SK-N-MC (cell line): ENCODE measurements at regions not wholly inside any gene's neighbourhood (a gene's known extent, or its start where the extent isn't known, plus 50 kb on each side); places are given as distances from the start of the nearest gene placed in this dataset.

Experiments
- DNase-seq: peaks from one replicate; pipeline ENCODE4 v3.0.0-alpha.2; 2011; ENCODE audit warnings: low read depth, low spot score
- H3K27ac ChIP-seq: fragments of 200-600 bp; sonication (generic); 2 replicates; pipeline ENCODE4 v1.5.1; 2016; ENCODE audit warnings: mixed run types
- H3K36me3 ChIP-seq: fragments of 200-600 bp; sonication (generic); 2 replicates; pipeline ENCODE4 v1.6.1; 2017; ENCODE audit warnings: antibody characterized with exemption, low read length, mixed read lengths; ENCODE audit not compliant: insufficient read depth
- H3K4me3 ChIP-seq: fragments of 200-600 bp; sonication (generic); 2 replicates; pipeline ENCODE4 v1.5.1; 2016
- H3K9ac ChIP-seq: fragments of 200-600 bp; sonication (generic); 2 replicates; pipeline ENCODE4 v1.8.0; 2017; ENCODE audit warnings: mixed run types, mixed read lengths; ENCODE audit not compliant: insufficient read length
- H3K9me3 ChIP-seq: fragments of 200-600 bp; sonication (generic); 2 replicates; pipeline ENCODE4 v1.6.1; 2017; ENCODE audit warnings: low read depth, mild to moderate bottlenecking, antibody characterized with exemption, low read length, moderate library complexity, mixed read lengths
- EZH2 ChIP-seq: fragments of 200-600 bp; sonication (generic); IDR thresholded peaks from one replicate; pipeline ENCODE4 v1.6.1; 2017; ENCODE audit warnings: antibody characterized with exemption
- FOXP2 ChIP-seq: optimal IDR thresholded peaks from 2 replicates; pipeline ENCODE3; 2011; ENCODE audit warnings: mild to moderate bottlenecking, moderate library complexity; ENCODE audit not compliant: insufficient read depth; ENCODE audit errors: extremely low read length, control extremely low read depth
- POLR2AphosphoS5 ChIP-seq: IDR thresholded peaks from 2 replicates; pipeline ENCODE4 v1.6.1; 2012; ENCODE audit warnings: mild to moderate bottlenecking, low read depth, low read length, borderline replicate concordance

- Histone ChIP-seq H3K9me3 (no peaks in the 10 kb centered on the region), H3K27ac (no peak overlapping the region), H3K4me3 (no peak overlapping the region), H3K9ac (no peak overlapping the region), H3K36me3 (no peaks in the 10 kb centered on the region)
- TF ChIP-seq EZH2 (no peak), FOXP2 (no peak), POLR2AphosphoS5 (no peak)
- no peak for DNase-seq
Measured at GRCh38 chr7:1364068-1364905, 95.0 kb downstream of the MICALL2 start.

DNA sequence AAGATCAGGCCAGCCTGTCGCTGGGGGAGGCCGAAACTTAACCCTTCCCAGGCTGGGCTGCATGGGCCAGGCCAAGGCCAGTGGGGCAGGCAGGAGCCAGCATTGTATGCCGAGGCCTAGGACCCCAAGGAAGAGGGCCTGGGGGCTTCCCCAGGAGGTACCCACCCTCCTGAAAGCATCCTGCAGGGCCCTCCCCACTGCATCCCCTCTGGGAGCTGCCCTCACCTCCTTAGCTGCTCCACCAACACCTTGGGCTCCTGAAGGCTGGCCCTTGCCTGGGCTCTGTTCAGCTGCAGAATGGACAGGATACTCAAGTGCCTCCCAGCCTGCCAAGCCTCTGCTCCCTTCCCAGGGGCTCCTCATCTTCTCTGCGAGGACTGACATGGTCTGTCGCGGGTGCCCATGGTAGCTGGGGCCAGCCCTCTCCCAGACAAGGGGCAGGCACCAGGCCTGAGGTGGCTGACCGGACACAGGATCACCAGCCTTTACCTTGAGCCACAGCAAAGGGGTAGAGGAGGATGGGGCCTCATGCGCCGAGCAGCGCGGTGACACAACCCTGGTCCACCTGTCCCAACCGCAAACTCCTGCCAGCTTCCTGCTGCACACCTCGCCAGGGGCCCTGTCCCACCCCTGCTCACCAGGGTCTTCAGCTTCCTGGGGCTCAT, 94.2 kb downstream of the MICALL2 start:
- no peak overlapping the region for H3K4me3 ChIP-seq

DNA sequence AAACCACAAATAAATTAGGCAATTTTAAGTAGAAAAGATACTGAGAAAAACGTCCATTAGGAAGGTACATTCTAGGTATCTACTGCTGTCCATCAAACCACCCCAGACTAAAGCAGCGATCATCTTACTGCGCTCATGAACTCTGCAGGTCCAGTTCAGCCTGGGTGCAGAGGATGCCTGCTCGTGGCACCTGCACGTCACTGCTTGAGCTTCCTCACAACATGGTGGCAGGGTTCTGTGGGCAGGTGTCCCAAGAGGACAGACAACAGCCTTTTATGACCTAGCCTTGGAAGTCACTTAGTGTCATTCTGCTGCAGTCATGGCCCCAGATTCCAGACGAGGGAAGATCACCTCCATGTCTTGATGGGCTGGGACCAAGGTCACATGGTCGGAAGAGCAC, 93.4 kb downstream of the MICALL2 start:
- no peak overlapping the region for H3K4me3 ChIP-seq
- DNase-seq: no peak
- TF ChIP-seq FOXP2: no peak
- H3K36me3 ChIP-seq: no peaks in the 10 kb centered on the region
- H3K27ac ChIP-seq: no peak overlapping the region
- no peaks in the 10 kb centered on the region for H3K9me3 ChIP-seq
- H3K9ac ChIP-seq: no peak overlapping the region

More for the DNA sequence above, 94.2 kb downstream of the MICALL2 start:
- no peak overlapping the region for H3K9ac ChIP-seq
- no peak for DNase-seq
- TF ChIP-seq FOXP2: no peak
- no peak for TF ChIP-seq POLR2AphosphoS5
- no peak for TF ChIP-seq EZH2
- no peaks in the 10 kb centered on the region for H3K36me3 ChIP-seq
- no peaks in the 10 kb centered on the region for H3K9me3 ChIP-seq
- no peak overlapping the region for H3K27ac ChIP-seq

GRCh38 chr7:1366801-1367405, 92.4 kb downstream of the MICALL2 start:
- H3K9me3 ChIP-seq: no peaks in the 10 kb centered on the region
- no peak overlapping the region for H3K9ac ChIP-seq
- DNase-seq: no peak
- H3K36me3 ChIP-seq: no peaks in the 10 kb centered on the region
- peak overlapping the region; percentile 73 for H3K4me3 ChIP-seq
- TF ChIP-seq EZH2 (no peak), POLR2AphosphoS5 (no peak), FOXP2 (no peak)
- H3K27ac ChIP-seq: peak overlapping the region; percentile 6; the same call in 1 of the 2 replicates

DNA sequence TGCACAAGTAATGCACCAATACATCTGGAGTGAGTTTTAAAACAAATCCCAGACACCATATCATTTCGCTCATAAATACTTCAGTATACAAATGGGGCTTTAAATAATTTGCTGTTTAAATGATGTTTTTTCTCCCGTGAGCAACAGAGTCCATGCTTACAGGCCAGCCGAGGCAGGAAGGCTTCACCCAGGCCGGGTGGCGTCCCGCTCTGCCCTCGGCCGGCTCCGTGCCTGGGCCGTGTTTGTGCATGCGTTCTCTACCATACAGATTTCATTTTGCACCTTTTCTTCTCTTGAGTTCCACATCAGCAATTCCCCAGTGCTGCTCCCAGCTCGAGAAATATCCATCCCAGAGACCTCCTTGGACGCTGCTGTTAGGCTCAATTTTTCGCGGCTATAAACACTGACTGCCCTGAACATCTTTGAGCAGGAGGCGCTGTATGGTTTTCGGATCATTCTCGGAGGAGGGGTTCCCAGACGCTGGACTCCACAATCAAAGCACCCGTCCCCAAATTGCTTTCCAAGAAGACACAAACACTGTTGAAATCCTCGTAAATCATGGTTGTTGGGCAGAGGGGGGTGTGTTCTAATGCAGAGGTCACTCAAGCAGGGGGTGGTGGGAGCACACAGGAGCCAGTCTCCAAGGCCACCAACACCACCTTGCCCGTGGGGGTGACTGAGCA, 91.6 kb downstream of the MICALL2 start:
- Histone ChIP-seq H3K9ac (no peak overlapping the region), H3K9me3 (no peaks in the 10 kb centered on the region), H3K36me3 (no peaks in the 10 kb centered on the region), H3K27ac (peak overlapping the region; percentile 60; the same call in 1 of the 2 replicates), H3K4me3 (peak overlapping the region; percentile 73)
- DNase-seq: no peak
- TF ChIP-seq FOXP2 (no peak), POLR2AphosphoS5 (no peak), EZH2 (no peak)

GRCh38 chr7:1368184-1368681, 91.0 kb downstream of the MICALL2 start:
- Histone ChIP-seq H3K9me3 (no peaks in the 10 kb centered on the region), H3K9ac (no peak overlapping the region), H3K27ac (peak overlapping the region; percentile 60; the same call in 1 of the 2 replicates), H3K36me3 (no peaks in the 10 kb centered on the region), H3K4me3 (peak overlapping the region; percentile 73)
- no peak for DNase-seq
- TF ChIP-seq EZH2: no peak

GRCh38 chr7:1368682-1369571, 90.3 kb downstream of the MICALL2 start:
- no peaks in the 10 kb centered on the region for H3K9me3 ChIP-seq
- DNase-seq: no peak
- TF ChIP-seq POLR2AphosphoS5 (no peak), FOXP2 (no peak), EZH2 (no peak)
- no peak overlapping the region for H3K9ac ChIP-seq
- peak overlapping the region; percentile 60; the same call in 1 of the 2 replicates for H3K27ac ChIP-seq
- peak overlapping the region; percentile 73 for H3K4me3 ChIP-seq
- no peaks in the 10 kb centered on the region for H3K36me3 ChIP-seq
